KOPT-K1 (cell line): ENCODE measurements at regions not wholly inside any gene's neighbourhood (a gene's known extent, or its start where the extent isn't known, plus 50 kb on each side); places are given as distances from the start of the nearest gene placed in this dataset.
"Not testable (repeated sequence)": the region's sequence is repeated elsewhere in the genome, so short reads cannot be mapped to it uniquely, and the experiment has no call there.

Experiments used
- H3K27ac ChIP-seq: fragments of 200-600 bp; sonication (generic); 2 replicates; pipeline ENCODE4 v1.5.1; 2016; ENCODE audit warnings: antibody characterized with exemption, mild to moderate bottlenecking, low read depth, low read length; ENCODE audit not compliant: poor library complexity, severe bottlenecking
- H3K36me3 ChIP-seq: fragments of 200-600 bp; sonication (generic); 2 replicates; pipeline ENCODE4 v1.5.1; 2017; ENCODE audit warnings: antibody characterized with exemption, mild to moderate bottlenecking, low read length, moderate library complexity; ENCODE audit not compliant: insufficient read depth
- H3K9me3 ChIP-seq: fragments of 200-600 bp; sonication (generic); 2 replicates; pipeline ENCODE4 v1.5.1; 2017; ENCODE audit warnings: antibody characterized with exemption, low read length, mild to moderate bottlenecking; ENCODE audit not compliant: insufficient read depth, poor library complexity, severe bottlenecking

DNA sequence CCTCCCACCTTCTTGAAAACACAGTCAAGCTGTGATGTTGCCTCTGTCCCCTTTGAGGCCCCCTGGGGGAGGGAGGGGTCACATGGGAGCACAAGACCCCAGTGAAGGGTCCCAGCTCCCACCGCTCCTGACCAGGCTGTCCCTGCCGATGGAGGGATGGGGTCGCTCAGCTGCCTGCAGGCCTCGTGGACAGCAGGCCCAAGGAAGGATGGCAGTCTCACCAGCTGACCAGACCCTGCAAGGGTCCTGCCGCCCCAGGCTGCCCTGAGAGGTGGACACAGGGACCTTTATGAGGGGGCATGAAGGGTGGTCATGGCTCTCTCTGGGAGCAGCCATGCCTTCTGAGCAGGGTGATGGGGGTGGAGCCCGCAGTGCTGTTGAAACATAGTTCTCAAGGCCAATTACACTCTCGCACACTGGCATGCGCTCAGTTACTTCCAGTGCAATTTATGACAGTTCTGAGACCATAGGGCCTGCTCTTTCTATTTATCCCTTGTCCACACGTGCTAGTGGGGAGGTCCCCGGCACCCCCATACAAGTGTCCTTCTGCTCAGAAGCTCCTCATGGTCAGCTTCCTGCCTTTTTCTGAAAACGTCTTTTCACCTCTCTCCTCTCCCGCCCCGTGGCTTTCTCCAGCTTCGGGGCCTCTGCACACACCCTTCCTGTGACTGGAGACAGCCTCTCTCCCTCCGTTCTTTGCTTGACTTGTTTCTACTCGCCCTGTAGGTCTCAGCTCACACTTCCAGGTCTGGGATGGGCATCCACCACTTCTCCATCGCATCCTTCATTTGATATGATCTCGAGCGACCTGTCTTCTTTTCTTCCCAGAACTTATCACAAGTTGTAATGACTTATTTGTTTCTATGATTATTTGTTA is 313.1 kb downstream of the ADGRD1 start:
- Histone ChIP-seq H3K36me3 (no peaks in the 10 kb centered on the region), H3K27ac (no peak overlapping the region), H3K9me3 (no peaks in the 10 kb centered on the region)

DNA sequence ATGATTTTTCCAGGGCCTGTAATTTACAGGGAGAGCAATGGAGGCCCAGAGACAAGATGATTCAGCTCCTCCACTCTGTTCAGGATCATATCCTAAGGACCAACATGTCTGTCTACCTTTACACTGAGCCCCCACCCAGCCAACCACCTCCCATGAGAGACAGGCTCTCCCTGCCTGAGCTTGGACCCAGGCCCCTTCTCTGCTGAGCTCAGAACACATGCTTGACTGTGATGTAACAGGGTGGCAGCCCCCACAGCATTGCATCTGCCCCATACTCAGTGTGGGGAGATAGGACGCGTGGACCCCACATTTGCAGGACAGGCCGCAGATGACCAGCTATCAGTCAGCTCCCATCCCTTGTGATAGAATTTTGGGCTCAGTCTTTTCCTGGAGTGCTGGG is 313.9 kb downstream of the ADGRD1 start:
- Histone ChIP-seq H3K9me3 (no peaks in the 10 kb centered on the region), H3K36me3 (no peaks in the 10 kb centered on the region), H3K27ac (no peak overlapping the region)

DNA sequence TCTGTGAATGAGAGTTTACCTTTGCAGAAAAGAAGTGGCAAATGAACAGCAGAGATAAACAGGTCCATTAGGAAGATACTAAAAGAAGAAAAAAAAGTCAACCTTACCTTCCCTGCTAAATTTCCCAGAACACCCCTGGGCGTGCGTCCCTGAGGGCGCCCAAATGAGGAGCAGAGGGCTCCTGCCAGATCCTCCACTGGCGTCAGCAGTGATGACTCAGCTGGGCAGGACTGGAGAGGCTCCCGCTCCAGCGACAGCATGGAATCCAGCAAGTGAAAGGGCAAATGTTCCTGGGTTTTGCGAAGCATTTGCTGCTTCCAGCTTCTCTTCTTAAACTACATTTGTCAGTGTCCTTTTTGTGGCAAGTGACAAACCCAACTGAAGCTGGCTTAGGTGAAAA is 314.4 kb downstream of the ADGRD1 start:
- not testable (repeated sequence) for H3K36me3 ChIP-seq, H3K9me3 ChIP-seq, H3K27ac ChIP-seq

DNA sequence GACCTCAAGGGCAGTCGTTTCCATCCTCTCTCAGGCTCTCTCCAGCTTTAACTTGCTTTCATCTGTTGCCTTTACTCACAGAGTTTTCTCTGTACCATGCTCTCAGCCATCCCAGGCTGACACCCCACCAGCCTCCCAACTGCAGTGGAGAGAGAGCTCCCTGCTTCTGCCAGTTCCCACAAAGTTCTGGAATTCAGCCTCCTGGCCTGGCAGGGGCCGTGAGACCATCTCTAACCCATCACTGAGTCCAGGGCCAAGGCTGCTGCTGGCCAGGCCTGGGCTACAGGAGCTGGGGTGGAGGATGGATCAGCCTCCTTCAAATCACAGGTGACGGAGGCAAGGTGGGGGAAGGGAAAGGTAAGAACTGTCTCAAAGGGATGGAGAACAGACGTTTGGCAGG is 314.9 kb downstream of the ADGRD1 start:
- not testable (repeated sequence) for H3K27ac ChIP-seq, H3K9me3 ChIP-seq, H3K36me3 ChIP-seq

DNA sequence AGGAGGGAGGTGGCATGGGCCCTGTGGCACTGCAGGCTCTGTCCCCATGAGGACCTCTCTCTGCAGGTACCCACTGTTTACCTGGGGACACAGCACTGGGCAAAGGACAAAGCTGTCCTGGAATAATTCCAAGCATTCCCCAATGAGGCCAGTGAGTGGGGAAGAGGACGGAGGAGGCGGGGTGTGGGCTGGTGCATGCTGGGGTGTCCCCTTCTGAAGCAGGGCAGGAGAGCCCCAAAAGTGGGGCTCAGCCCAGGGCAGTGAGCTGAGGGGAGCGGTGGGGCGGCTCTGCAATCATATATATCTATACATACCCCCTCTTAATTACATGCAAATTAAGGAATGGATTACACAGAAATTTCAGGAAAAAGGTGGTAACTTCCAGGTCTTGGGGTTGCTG is 315.8 kb downstream of the ADGRD1 start:
- no peaks in the 10 kb centered on the region for H3K9me3 ChIP-seq
- H3K27ac ChIP-seq, result no peak overlapping the region
- H3K36me3 ChIP-seq, result no peaks in the 10 kb centered on the region

DNA sequence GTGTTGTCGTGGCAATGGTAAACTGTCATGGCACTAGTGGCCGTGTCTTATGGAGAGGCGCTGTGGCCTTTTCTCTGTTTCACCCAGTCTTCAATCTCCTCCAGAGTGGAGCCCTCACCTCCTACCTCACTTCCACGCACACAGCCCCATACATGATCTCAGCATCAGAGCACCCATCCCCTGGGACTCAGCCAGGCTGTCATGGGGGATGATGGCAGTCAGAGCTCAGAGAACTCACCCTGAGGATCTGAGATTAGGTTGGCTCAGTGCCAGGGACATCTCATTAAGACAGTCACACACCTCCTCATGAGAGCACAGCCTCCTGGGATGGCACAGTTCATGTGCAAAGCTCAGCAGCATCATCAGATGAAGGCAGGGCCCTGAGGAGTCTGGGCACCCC is 316.3 kb downstream of the ADGRD1 start:
- H3K27ac ChIP-seq, H3K9me3 ChIP-seq, H3K36me3 ChIP-seq: not testable (repeated sequence)

DNA sequence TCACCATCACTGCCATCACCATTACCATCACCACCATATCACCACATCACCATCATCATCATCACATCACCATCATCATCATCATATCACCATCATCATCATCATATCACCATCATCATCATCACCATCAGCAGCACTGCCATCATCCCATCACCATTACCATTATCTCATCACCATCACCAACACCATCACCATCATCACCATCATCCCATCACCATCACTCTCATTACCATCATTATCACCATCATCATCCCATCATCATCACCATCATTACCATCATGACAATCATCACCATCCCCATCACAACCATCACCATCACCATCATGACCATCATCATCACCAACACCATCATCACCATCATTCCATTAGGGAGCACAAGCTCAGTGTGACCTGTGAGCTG is 318.0 kb downstream of the ADGRD1 start:
- Histone ChIP-seq H3K36me3 (no peaks in the 10 kb centered on the region), H3K27ac (no peak overlapping the region), H3K9me3 (no peaks in the 10 kb centered on the region)

DNA sequence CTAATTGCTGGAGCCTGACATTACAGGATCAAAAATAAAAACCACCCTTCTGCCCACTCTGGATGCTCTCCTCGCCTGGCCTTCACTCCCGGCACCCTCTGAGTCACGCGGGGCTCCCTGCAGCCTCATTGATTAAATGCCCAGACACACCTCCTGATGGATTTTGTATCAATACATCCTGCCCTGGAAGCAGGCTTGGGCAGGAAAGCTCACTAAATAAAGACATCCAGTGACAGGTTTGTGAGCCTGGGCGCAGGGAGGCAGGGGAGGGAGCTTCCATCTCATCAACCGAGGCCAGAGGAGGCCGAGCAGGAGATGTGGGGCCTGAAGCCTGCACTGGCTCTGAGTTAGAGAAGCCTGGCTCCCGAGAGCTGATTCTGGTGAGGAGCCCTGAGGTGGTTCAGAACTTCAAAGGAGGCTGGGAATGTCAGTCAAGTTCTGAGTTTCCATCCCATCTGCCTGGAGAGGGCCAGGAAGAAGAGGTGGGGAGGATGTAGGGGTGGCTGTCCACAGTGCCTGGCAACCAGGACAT is 318.6 kb downstream of the ADGRD1 start:
- not testable (repeated sequence) for H3K36me3 ChIP-seq, H3K27ac ChIP-seq

DNA sequence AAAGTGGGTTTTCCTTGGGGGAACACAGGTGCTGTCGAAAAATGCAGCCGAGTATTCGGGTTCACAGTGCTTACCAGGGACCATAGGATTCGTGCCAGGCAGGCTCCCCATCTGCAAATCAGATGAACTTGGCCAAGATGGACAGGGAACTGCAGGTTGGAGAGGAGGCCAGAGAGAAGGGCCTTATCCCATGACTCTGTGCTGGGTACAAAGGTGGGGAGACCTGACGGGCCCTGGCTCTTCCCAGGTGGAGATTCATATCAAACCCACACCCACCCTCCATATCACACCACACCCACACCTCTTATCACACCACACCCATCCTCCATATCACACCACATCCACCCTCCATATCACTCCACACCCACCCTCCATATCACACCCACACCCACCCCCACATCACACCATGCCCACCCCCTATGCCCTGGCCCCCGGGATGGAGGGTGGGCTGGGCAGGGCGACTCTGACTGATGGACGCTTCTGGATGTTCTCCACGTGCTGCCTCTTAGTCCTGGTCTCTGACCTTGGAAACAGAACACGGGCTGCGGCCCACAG is 319.7 kb downstream of the ADGRD1 start:
- H3K27ac ChIP-seq, result no peak overlapping the region

More for the DNA sequence above, 318.6 kb downstream of the ADGRD1 start:
- H3K9me3 ChIP-seq, result not testable (repeated sequence)

DNA sequence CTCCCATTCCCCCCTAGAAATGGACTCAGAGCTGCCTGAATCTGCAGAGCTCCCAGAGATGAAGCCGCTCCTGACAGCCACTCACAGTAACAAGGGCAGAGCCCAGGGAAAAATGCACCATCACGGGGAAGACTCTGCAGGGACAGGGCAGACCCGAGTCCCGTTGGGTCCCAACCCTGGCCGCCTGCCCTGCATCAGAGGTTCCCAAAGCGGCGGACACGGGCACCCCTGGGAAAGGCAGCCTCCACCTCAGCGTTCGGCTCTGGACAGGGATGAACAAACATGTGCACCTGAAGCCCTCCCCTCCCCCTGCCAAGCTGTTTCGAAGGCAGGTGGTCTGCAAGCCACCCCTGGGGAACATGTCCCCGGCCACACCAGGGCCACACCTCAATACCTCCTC is 320.4 kb downstream of the ADGRD1 start:
- Histone ChIP-seq H3K36me3 (no peaks in the 10 kb centered on the region), H3K27ac (no peak overlapping the region), H3K9me3 (no peaks in the 10 kb centered on the region)

More for the DNA sequence above, 319.7 kb downstream of the ADGRD1 start:
- no peaks in the 10 kb centered on the region for H3K36me3 ChIP-seq
- H3K9me3 ChIP-seq, result no peaks in the 10 kb centered on the region

DNA sequence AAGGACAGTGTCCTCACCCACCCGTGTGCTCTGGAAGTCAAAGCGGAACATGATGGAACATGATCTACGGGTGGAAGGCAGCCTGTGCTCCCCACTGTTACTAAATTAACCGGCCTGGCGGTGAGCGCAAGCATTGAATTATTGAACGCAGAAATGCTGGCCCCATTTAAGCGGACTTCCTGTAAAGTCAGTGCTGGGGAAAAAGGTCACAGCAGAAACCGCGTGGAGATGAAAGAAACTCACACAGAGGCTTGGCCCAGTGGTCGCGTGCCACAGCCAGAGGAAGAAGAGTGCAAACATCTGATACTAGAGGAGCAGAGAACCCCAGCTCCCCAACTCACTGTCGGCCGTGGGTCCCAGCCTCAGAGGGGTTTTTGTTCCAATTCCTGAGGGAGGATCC is 321.2 kb downstream of the ADGRD1 start:
- H3K27ac ChIP-seq, result no peak overlapping the region
- no peaks in the 10 kb centered on the region for H3K36me3 ChIP-seq
- no peaks in the 10 kb centered on the region for H3K9me3 ChIP-seq

DNA sequence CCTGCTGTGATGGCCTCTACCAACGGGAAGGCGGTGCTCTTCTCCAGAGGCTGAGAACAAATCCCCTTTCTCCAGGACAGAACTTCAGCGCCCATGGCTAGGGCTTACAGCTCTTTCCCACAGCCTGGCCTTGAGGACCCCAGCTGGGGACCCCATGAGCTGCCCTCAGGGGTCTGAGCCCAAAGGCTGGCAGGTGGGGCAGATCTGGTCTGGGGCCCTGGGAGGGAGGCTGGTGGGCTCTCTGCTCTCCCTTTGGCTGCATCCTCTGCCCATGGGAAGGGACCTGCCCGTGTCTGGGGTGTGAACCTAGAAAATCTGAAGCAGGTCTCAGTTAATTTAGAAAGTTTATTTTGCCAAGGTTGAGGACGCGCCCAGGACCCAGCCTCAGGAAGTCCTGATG is 322.1 kb downstream of the ADGRD1 start:
- H3K36me3 ChIP-seq, result no peaks in the 10 kb centered on the region
- no peak overlapping the region for H3K27ac ChIP-seq
- H3K9me3 ChIP-seq, result no peaks in the 10 kb centered on the region

DNA sequence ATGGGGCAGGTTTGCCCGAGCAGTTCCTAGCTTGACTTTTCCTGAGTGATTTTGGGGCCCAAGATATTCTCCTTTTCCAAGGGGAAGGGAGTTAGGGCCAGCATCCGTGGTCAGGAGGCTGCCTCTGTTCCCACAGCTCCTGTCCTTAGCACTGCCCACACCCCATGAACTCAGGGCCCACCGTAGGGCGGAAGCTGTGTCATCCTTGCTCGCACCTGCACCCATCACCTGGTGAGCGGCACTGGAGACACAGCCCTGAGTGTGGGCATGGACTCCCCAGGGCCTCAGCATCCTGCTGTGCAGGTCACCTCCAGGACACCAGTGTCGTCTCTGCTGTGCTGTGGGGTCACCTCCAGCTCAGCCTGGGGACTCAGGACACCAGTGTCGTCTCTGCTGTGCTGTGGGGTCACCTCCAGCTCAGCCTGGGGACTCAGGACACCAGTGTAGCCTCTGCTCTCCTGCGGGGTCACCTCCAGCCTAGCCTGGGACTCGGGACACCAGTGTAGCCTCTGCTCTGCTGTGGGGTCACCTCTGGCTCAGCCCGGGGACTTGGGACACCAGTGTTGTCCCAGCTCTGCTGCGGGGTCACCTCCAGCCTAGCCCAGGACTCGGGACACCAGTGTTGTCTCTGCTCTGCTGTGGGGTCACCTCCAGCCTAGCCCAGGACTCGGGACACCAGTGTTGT is 322.9 kb downstream of the ADGRD1 start:
- H3K36me3 ChIP-seq, result no peaks in the 10 kb centered on the region
- H3K27ac ChIP-seq, result no peak overlapping the region
- no peaks in the 10 kb centered on the region for H3K9me3 ChIP-seq

DNA sequence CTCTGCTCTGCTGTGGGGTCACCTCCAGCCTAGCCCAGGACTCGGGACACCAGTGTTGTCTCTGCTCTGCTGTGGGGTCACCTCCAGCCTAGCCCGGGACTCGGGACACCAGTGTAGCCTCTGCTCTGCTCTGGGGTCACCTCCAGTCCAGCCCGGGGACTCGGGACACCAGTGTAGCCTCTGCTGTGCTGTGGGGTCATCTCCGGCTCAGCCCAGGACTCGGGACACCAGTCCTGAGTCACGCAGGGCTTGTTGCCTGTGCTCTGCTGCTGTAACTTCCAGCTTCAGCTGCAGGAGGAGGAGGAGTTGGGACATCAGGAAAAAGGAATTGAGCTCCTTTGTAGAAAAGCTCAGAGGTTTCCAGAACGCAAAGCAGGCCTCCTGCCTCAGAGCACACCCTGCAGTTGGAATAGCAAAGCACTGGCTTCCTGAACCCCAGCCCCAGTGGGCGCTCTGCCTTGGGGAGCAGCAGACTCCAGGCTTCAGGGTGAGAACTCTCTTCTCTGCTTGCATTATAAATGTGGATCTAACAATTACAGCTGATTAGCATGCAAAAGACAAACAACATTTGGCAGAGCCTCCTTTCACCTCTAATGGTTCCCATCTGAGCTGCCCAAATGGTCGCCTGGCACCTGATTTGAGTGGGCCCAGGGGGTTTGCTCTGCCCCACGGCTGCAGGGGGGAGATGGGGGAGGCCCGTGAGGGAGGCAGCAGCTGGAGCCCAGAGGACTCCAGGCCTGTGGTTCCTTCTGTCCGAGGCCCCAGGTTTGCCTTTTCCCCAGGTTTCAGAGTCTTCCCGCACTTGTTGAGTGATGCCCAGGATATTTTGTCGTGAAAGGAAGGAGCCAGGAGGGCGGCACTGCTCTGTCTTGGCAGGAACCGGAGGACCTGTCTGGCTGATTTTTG is 323.7 kb downstream of the ADGRD1 start:
- not testable (repeated sequence) for H3K27ac ChIP-seq, H3K36me3 ChIP-seq, H3K9me3 ChIP-seq
